Amygdala (tissue), 56 donors: ENCODE measurements at regions not wholly inside any gene's neighbourhood (a gene's known extent, or its start where the extent isn't known, plus 50 kb on each side); places are given as distances from the start of the nearest gene placed in this dataset.
A peak's percentile ranks its signal among the peaks of the same experiment; 100 is the strongest.

Experiments used
- DNase-seq, 56 donors: peaks; one replicate each; lab custom pipeline; 2025; lab: John Stamatoyannopoulos, UW

GRCh38 chr2:15832030-15832709 is 108.2 kb upstream of the MYCN start:
- no peak for DNase-seq

GRCh38 chr2:15832849-15833680 is 107.3 kb upstream of the MYCN start:
- DNase-seq: no peak

- no peak for DNase-seq
Measured at GRCh38 chr2:15833731-15834130, 106.6 kb upstream of the MYCN start.

GRCh38 chr2:15834381-15835031 is 105.8 kb upstream of the MYCN start:
- DNase-seq: no peak

- DNase-seq: no peak
Measured at GRCh38 chr2:15835991-15836688, 104.2 kb upstream of the MYCN start.

GRCh38 chr2:15836689-15837610 is 103.4 kb upstream of the MYCN start:
- DNase-seq: no peak

- DNase-seq: no peak
Measured at GRCh38 chr2:15838481-15839090, 101.8 kb upstream of the MYCN start.

- DNase-seq: no peak
Measured at GRCh38 chr2:15839426-15840124, 100.8 kb upstream of the MYCN start.

GRCh38 chr2:15840148-15840547 is 100.2 kb upstream of the MYCN start:
- DNase-seq: no peak

GRCh38 chr2:15840969-15841368 is 99.4 kb upstream of the MYCN start:
- DNase-seq: no peak

- no peak for DNase-seq
Measured at GRCh38 chr2:15841776-15842560, 98.4 kb upstream of the MYCN start.

- peak in 21 of 56 donors; percentile 7 to 40 (median 24) for DNase-seq
Measured at GRCh38 chr2:15842758-15843666, 97.3 kb upstream of the MYCN start.

GRCh38 chr2:15844211-15844801 is 96.0 kb upstream of the MYCN start:
- no peak for DNase-seq

GRCh38 chr2:15845294-15845693 is 95.1 kb upstream of the MYCN start:
- DNase-seq: no peak

GRCh38 chr2:15845737-15846405 is 94.5 kb upstream of the MYCN start:
- no peak for DNase-seq

GRCh38 chr2:15846626-15847025 is 93.7 kb upstream of the MYCN start:
- peak in 1 of 56 donors; percentile 6 for DNase-seq
